ENCODE measurements at regions not wholly inside any gene's neighbourhood (a gene's known extent, or its start where the extent isn't known, plus 50 kb on each side); places are given as distances from the start of the nearest gene placed in this dataset.

DNA sequence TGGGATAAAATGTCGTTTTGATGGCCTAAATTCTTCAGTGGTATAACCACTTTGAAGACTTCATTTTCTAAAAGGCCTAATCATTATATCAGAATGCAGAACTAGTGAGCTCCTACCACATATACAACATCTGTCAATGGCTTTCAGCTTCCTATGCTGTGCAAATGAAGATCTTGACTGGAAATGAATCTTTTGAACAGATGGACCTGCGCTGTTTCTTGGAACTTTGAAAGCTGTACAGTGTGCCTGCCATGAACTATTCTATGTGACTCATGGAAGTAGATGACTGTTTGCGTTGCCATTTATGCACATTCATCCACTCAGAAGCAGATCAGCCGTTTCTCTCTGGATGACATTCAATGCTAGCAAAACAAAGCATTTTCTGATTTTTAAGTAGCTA, 542.2 kb upstream of the USP15 start:
- H3K36me3 ChIP-seq (ENCODE audit: control insufficient read depth in 2 of 2, insufficient read depth in 1 of 2, low read length in 2 of 2), result no peaks in the 10 kb centered on the region
- POLR2A ChIA-PET, result no interaction called here
- H3K9me3 ChIP-seq (ENCODE audit: control insufficient read depth, insufficient read depth, low read depth, low read length), result no peaks in the 10 kb centered on the region
- H3K4me1 ChIP-seq (ENCODE audit: control insufficient read depth, insufficient read depth, low read length), result no peaks in the 10 kb centered on the region
- TF ChIP-seq, protein P1, sequence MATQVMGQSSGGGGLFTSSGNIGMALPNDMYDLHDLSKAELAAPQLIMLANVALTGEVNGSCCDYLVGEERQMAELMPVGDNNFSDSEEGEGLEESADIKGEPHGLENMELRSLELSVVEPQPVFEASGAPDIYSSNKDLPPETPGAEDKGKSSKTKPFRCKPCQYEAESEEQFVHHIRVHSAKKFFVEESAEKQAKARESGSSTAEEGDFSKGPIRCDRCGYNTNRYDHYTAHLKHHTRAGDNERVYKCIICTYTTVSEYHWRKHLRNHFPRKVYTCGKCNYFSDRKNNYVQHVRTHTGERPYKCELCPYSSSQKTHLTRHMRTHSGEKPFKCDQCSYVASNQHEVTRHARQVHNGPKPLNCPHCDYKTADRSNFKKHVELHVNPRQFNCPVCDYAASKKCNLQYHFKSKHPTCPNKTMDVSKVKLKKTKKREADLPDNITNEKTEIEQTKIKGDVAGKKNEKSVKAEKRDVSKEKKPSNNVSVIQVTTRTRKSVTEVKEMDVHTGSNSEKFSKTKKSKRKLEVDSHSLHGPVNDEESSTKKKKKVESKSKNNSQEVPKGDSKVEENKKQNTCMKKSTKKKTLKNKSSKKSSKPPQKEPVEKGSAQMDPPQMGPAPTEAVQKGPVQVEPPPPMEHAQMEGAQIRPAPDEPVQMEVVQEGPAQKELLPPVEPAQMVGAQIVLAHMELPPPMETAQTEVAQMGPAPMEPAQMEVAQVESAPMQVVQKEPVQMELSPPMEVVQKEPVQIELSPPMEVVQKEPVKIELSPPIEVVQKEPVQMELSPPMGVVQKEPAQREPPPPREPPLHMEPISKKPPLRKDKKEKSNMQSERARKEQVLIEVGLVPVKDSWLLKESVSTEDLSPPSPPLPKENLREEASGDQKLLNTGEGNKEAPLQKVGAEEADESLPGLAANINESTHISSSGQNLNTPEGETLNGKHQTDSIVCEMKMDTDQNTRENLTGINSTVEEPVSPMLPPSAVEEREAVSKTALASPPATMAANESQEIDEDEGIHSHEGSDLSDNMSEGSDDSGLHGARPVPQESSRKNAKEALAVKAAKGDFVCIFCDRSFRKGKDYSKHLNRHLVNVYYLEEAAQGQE (tag by site-specific recombination; IDR thresholded peaks at IDR 0.05), result no peak
- TF ChIP-seq PRDM4 (tag by site-specific recombination; IDR thresholded peaks at IDR 0.05) (no peak), ZBTB8A (tag by site-specific recombination; IDR thresholded peaks at IDR 0.05) (no peak), ZNF2 (tag by site-specific recombination; IDR thresholded peaks at IDR 0.05) (no peak), SCRT1 (tag by site-specific recombination; IDR thresholded peaks at IDR 0.05; ENCODE audit: borderline replicate concordance) (no peak), ZBTB6 (tag by site-specific recombination; IDR thresholded peaks at IDR 0.05) (no peak), ZNF433 (tag by site-specific recombination; IDR thresholded peaks at IDR 0.05; ENCODE audit: low read depth) (no peak), ZNF513 (tag by site-specific recombination; IDR thresholded peaks at IDR 0.05) (no peak), GFI1B (tag by site-specific recombination; IDR thresholded peaks at IDR 0.05) (no peak), SP3 (tag by site-specific recombination; IDR thresholded peaks at IDR 0.05) (no peak), PRDM6 (tag by site-specific recombination; IDR thresholded peaks at IDR 0.05) (no peak), ZNF501 (tag by site-specific recombination; IDR thresholded peaks at IDR 0.05) (no peak), ZNF138 (tag by site-specific recombination; IDR thresholded peaks at IDR 0.05; ENCODE audit: borderline replicate concordance) (no peak), ZNF843 (tag by site-specific recombination; IDR thresholded peaks at IDR 0.05) (no peak), ZXDB (tag by site-specific recombination; IDR thresholded peaks at IDR 0.05) (no peak), ZNF140 (tag by site-specific recombination; IDR thresholded peaks at IDR 0.05) (no peak), ZNF341 (tag by site-specific recombination; IDR thresholded peaks at IDR 0.05; ENCODE audit: low read depth) (no peak)
- CTCF ChIA-PET, result no interaction called here
- H3K4me3 ChIP-seq (ENCODE audit: low read depth, low read length), result no peak overlapping the region
- H3K27ac ChIP-seq (ENCODE audit: extremely low read depth, low read depth, low read length), result no peak overlapping the region

All from HEK293 (cell line).